Keratinocyte (primary cell): ENCODE measurements at regions not wholly inside any gene's neighbourhood (a gene's known extent, or its start where the extent isn't known, plus 50 kb on each side); places are given as distances from the start of the nearest gene placed in this dataset.

Experiments used
- EZH2 ChIP-seq: IDR thresholded peaks from one replicate; pipeline ENCODE4 v1.6.1; 2012; ENCODE audit warnings: inconsistent platforms, mild to moderate bottlenecking, low read length, moderate library complexity
- TF ChIP-seq, protein P1 (sequence below), 3 experiments: IDR thresholded peaks in 1 of 3; conservative IDR thresholded peaks in 1 of 3; optimal IDR thresholded peaks in 1 of 3; 2 replicates in 2 of 3; 3 replicates in 1 of 3; pipeline versions ENCODE3 to v1.5.1; 2011; ENCODE audit warnings: low read length in 3 of 3, mild to moderate bottlenecking in 3 of 3, moderate library complexity in 2 of 3, control low read depth in 1 of 3, inconsistent platforms in 1 of 3; ENCODE audit not compliant: insufficient read depth in 2 of 3; ENCODE audit errors: extremely low read depth in 1 of 3

- TF ChIP-seq, protein P1, sequence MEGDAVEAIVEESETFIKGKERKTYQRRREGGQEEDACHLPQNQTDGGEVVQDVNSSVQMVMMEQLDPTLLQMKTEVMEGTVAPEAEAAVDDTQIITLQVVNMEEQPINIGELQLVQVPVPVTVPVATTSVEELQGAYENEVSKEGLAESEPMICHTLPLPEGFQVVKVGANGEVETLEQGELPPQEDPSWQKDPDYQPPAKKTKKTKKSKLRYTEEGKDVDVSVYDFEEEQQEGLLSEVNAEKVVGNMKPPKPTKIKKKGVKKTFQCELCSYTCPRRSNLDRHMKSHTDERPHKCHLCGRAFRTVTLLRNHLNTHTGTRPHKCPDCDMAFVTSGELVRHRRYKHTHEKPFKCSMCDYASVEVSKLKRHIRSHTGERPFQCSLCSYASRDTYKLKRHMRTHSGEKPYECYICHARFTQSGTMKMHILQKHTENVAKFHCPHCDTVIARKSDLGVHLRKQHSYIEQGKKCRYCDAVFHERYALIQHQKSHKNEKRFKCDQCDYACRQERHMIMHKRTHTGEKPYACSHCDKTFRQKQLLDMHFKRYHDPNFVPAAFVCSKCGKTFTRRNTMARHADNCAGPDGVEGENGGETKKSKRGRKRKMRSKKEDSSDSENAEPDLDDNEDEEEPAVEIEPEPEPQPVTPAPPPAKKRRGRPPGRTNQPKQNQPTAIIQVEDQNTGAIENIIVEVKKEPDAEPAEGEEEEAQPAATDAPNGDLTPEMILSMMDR (optimal IDR thresholded peaks at IDR 0.05 in 1 of 3, IDR thresholded peaks at IDR 0.05 in 1 of 3, conservative IDR thresholded peaks at IDR 0.05 in 1 of 3; ENCODE audit: extremely low read depth in 1 of 3, insufficient read depth in 2 of 3, low read length in 3 of 3): no peak
- TF ChIP-seq EZH2: no peak
Measured at GRCh38 chr4:125689805-125690204, 375.1 kb downstream of the FAT4 start.
